ENCODE measurements at regions not wholly inside any gene's neighbourhood (a gene's known extent, or its start where the extent isn't known, plus 50 kb on each side); places are given as distances from the start of the nearest gene placed in this dataset.

DNA sequence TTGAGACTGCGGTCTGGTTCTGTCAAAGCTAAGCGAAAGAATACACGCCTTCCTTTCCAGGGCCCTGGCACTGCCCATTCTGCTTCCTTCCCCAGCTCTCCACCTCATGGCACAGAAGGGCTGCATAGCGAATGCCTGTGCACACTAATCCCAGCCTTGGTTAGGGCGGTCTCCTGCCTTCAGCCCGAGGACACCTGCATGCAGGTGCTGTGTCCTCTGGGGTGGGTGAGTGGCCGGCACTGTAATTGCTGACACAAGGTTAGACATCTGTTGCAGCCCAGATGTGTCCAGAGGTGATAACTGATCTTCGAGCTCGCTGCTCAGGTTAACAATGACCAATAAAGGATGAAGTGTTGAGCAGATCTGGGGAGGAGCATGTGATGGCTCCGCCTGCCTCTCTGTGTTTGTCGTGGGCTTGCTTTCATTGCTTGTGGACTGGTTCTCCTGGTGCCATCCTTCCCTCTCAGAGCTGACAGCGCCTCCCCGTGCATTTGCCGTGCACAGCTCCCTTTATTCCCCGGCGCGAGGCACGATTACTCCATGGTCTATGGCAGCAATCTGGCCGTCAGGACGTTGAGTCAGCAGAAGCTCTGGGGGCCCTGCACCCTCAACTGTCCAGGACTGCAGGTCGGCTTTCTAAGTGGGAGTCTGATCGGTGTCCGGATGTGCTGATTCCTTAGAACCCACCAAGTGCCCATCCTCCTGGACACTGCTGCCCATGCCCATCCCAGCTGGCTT, 1088.2 kb downstream of the BRD1 start:
- Histone ChIP-seq H3K9me3 (ENCODE audit: control insufficient read depth, insufficient read depth, low read length) (peaks cover 76% of the 10 kb centered on the region), H3K9me1 (ENCODE audit: insufficient read depth, low read length) (no peaks in the 10 kb centered on the region), H2AK9ac (replicated peaks; ENCODE audit: low read depth, low read length, poor library complexity) (no peak overlapping the region), H4K20me1 (ENCODE audit: insufficient read depth, low read length) (no peaks in the 10 kb centered on the region), H2BK15ac (ENCODE audit: low read depth, low read length) (no peak overlapping the region), H3K79me1 (ENCODE audit: low read depth in 1 of 2, low read length in 2 of 2) (no peaks in the 10 kb centered on the region), H3K18ac (ENCODE audit: low read depth, low read length) (no peak overlapping the region), H3K27me3 (ENCODE audit: control insufficient read depth, insufficient read depth, low read length) (no peaks in the 10 kb centered on the region), H3K4me2 (ENCODE audit: low read depth, low read length) (no peak overlapping the region), H3K56ac (ENCODE audit: extremely low read depth, insufficient read depth, low read length) (no peak overlapping the region), H3K9ac (ENCODE audit: low read depth, low read length) (no peak overlapping the region), H2AK5ac (ENCODE audit: low read depth, low read length) (no peak overlapping the region), H3K23ac (ENCODE audit: low read depth, low read length) (no peak overlapping the region), H3K14ac (replicated peaks; ENCODE audit: low read depth, low read length) (no peak overlapping the region), H2BK5ac (ENCODE audit: low read depth, low read length, poor library complexity, severe bottlenecking) (no peak overlapping the region), H3K4ac (ENCODE audit: low read depth, low read length) (no peak overlapping the region), H4K8ac (ENCODE audit: low read depth in 2 of 2, low read length in 2 of 2) (no peak overlapping the region), H4K91ac (ENCODE audit: insufficient read depth, low read depth, low read length) (no peak overlapping the region), H2BK20ac (ENCODE audit: low read depth, low read length) (no peak overlapping the region), H2AFZ (replicated peaks; ENCODE audit: low read length, poor library complexity) (no peak overlapping the region), H2BK120ac (ENCODE audit: low read depth, low read length) (no peak overlapping the region), H4K5ac (ENCODE audit: low read depth, low read length) (no peak overlapping the region), H3K36me3 (ENCODE audit: control insufficient read depth, insufficient read depth, low read length) (no peaks in the 10 kb centered on the region), H3K27ac (ENCODE audit: insufficient read depth, low read length) (no peak overlapping the region), H3K4me1 (ENCODE audit: control insufficient read depth, insufficient read depth, low read length) (no peaks in the 10 kb centered on the region), H3K4me3 (ENCODE audit: insufficient read depth, low read depth, low read length) (no peak overlapping the region)
- ChIA-PET POLR2A (ENCODE audit: unreplicated experiment) (no interaction called here), CTCF (no interaction called here)
- BruUV-seq (replicated peaks): no TSS peak
- intact Hi-C loops (cut with micrococcal nuclease) (no loop called here), dilution Hi-C loops (cut with HindIII; ENCODE audit: low sequenced_read_pairs, unreplicated experiment) (no loop called here), in situ Hi-C loops (cut with MboI; ENCODE audit: low sequenced_read_pairs) (no loop called here)
- ATAC-seq (ENCODE audit: low read depth): no peak
- no peak for DNase-seq
- no peak for TF ChIP-seq RFX5 (IDR thresholded peaks at IDR 0.05; ENCODE audit: low read depth, low read length)
- TF ChIP-seq, protein P1, sequence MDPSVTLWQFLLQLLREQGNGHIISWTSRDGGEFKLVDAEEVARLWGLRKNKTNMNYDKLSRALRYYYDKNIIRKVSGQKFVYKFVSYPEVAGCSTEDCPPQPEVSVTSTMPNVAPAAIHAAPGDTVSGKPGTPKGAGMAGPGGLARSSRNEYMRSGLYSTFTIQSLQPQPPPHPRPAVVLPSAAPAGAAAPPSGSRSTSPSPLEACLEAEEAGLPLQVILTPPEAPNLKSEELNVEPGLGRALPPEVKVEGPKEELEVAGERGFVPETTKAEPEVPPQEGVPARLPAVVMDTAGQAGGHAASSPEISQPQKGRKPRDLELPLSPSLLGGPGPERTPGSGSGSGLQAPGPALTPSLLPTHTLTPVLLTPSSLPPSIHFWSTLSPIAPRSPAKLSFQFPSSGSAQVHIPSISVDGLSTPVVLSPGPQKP (IDR thresholded peaks at IDR 0.05; ENCODE audit: borderline replicate concordance, low read depth, low read length): no peak
- no peak for TF ChIP-seq FOS (IDR thresholded peaks at IDR 0.05; ENCODE audit: low read depth, low read length)
- TF ChIP-seq POLR2A (IDR thresholded peaks at IDR 0.05; ENCODE audit: low read depth, low read length): no peak
- TF ChIP-seq BHLHE40 (IDR thresholded peaks at IDR 0.05; ENCODE audit: low read depth, low read length): no peak
- TF ChIP-seq SMC3 (IDR thresholded peaks at IDR 0.05; ENCODE audit: low read depth, low read length): no peak
- no peak for TF ChIP-seq RAD21 (IDR thresholded peaks at IDR 0.05; ENCODE audit: low read length)
- no peak for TF ChIP-seq MAFK (IDR thresholded peaks at IDR 0.05; ENCODE audit: low read depth, low read length)
- no peak for TF ChIP-seq NFE2L2 (IDR thresholded peaks at IDR 0.05; ENCODE audit: low read depth, low read length)
- no peak for TF ChIP-seq CHD1 (IDR thresholded peaks at IDR 0.05; ENCODE audit: low read depth, low read length)
- no peak for TF ChIP-seq RCOR1 (IDR thresholded peaks at IDR 0.05; ENCODE audit: insufficient replicate concordance, low read length)
- TF ChIP-seq, protein P2, sequence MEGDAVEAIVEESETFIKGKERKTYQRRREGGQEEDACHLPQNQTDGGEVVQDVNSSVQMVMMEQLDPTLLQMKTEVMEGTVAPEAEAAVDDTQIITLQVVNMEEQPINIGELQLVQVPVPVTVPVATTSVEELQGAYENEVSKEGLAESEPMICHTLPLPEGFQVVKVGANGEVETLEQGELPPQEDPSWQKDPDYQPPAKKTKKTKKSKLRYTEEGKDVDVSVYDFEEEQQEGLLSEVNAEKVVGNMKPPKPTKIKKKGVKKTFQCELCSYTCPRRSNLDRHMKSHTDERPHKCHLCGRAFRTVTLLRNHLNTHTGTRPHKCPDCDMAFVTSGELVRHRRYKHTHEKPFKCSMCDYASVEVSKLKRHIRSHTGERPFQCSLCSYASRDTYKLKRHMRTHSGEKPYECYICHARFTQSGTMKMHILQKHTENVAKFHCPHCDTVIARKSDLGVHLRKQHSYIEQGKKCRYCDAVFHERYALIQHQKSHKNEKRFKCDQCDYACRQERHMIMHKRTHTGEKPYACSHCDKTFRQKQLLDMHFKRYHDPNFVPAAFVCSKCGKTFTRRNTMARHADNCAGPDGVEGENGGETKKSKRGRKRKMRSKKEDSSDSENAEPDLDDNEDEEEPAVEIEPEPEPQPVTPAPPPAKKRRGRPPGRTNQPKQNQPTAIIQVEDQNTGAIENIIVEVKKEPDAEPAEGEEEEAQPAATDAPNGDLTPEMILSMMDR (conservative IDR thresholded peaks at IDR 0.05; ENCODE audit: low read depth, low read length): no peak
- no peak for TF ChIP-seq CEBPB (IDR thresholded peaks at IDR 0.05; ENCODE audit: low read depth, low read length)
- no peak for TF ChIP-seq MXI1 (IDR thresholded peaks at IDR 0.05; ENCODE audit: borderline replicate concordance, low read depth, low read length)
- no peak for TF ChIP-seq MAZ (IDR thresholded peaks at IDR 0.05; ENCODE audit: borderline replicate concordance, low read depth, low read length)
- TF ChIP-seq, protein P3, sequence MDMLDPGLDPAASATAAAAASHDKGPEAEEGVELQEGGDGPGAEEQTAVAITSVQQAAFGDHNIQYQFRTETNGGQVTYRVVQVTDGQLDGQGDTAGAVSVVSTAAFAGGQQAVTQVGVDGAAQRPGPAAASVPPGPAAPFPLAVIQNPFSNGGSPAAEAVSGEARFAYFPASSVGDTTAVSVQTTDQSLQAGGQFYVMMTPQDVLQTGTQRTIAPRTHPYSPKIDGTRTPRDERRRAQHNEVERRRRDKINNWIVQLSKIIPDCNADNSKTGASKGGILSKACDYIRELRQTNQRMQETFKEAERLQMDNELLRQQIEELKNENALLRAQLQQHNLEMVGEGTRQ (IDR thresholded peaks at IDR 0.05; ENCODE audit: low read depth, low read length): no peak
- 76% methylated on average over 16 of the region's 23 CpGs; no CpG with 5 or more reads in 1 of the 2 experiments for WGBS, 2 experiments (ENCODE audit: extremely low coverage in 2 of 2, insufficient read length in 1 of 2)

Data from IMR-90 (cell line).